GM10248 (cell line): ENCODE measurements at regions not wholly inside any gene's neighbourhood (a gene's known extent, or its start where the extent isn't known, plus 50 kb on each side); places are given as distances from the start of the nearest gene placed in this dataset.

ENCODE experiments used
- CTCF ChIA-PET: fragments of 300-600 bp; sonication (Branson Sonifier 250); formaldehyde crosslinking; extraction: SDS; loops from one replicate; lab custom pipeline; 2021; ENCODE audit warnings: antibody characterized with exemption; lab: Yijun Ruan, JAX
- POLR2A ChIA-PET: fragments of 350-650 bp; sonication (Branson Sonifier 250); formaldehyde crosslinking; extraction: SDS; loops from one replicate; lab custom pipeline; 2020; ENCODE audit warnings: antibody characterized with exemption; lab: Yijun Ruan, JAX
- DNase-seq: peaks from one replicate; pipeline ENCODE4 v3.0.0; 2012; ENCODE audit errors: extremely low spot score
- CTCF ChIP-seq: IDR thresholded peaks from 2 replicates; pipeline ENCODE4 v1.5.1; 2012; ENCODE audit warnings: mild to moderate bottlenecking, low read depth; ENCODE audit errors: extremely low read depth, missing control alignments, control extremely low read depth

GRCh38 chr2:78420132-78420531, 605.4 kb upstream of the REG3G start:
- CTCF ChIA-PET = interaction anchor here (1.0 to 1.1 kb wide), 2 partner anchors 12 to 16 kb away, joined by 3 read pairs; no protein-coding TSS in a partner anchor
- TF ChIP-seq CTCF = no peak
- no peak for DNase-seq
- POLR2A ChIA-PET = no interaction called here

- ChIA-PET POLR2A (no interaction called here), CTCF (no interaction called here)
- DNase-seq = no peak
- TF ChIP-seq CTCF = no peak
Observed at GRCh38 chr2:78423631-78424030, 601.9 kb upstream of the REG3G start.

- POLR2A ChIA-PET = no interaction called here
- DNase-seq = no peak
- CTCF ChIA-PET = no interaction called here
- no peak for TF ChIP-seq CTCF
Observed at GRCh38 chr2:78427170-78427569, 598.3 kb upstream of the REG3G start.

- ChIA-PET CTCF (no interaction called here), POLR2A (no interaction called here)
- TF ChIP-seq CTCF = no peak
- no peak for DNase-seq
Observed at GRCh38 chr2:78431241-78431640, 594.3 kb upstream of the REG3G start.

GRCh38 chr2:78439122-78439521, 586.4 kb upstream of the REG3G start:
- ChIA-PET POLR2A (no interaction called here), CTCF (no interaction called here)
- no peak for TF ChIP-seq CTCF
- peak; percentile 5 for DNase-seq

- ChIA-PET CTCF (no interaction called here), POLR2A (no interaction called here)
- TF ChIP-seq CTCF = no peak
- DNase-seq = no peak
Observed at GRCh38 chr2:78455586-78455985, 569.9 kb upstream of the REG3G start.

GRCh38 chr2:78457269-78457668, 568.2 kb upstream of the REG3G start:
- TF ChIP-seq CTCF = no peak
- DNase-seq = no peak
- CTCF ChIA-PET = no interaction called here
- POLR2A ChIA-PET = no interaction called here
